ENCODE measurements at regions not wholly inside any gene's neighbourhood (a gene's known extent, or its start where the extent isn't known, plus 50 kb on each side); places are given as distances from the start of the nearest gene placed in this dataset.

GRCh38 chr20:36086767-36087166, 67.8 kb upstream of the EPB41L1 start:
- Mint-ChIP-seq H3K27me3 (peaks cover 23% of the 10 kb centered on the region), H3K4me3 (ENCODE audit: low read depth) (no peak overlapping the region), H3K9me3 (ENCODE audit: low read depth) (peaks cover 3% of the 10 kb centered on the region), H3K4me1 (ENCODE audit: low read depth) (peaks cover 24% of the 10 kb centered on the region), H3K36me3 (ENCODE audit: insufficient read depth) (peaks cover 1% of the 10 kb centered on the region), H3K27ac (peak overlapping the region; percentile 59)
- no peak for TF ChIP-seq CTCF (IDR thresholded peaks at IDR 0.05; ENCODE audit: unreplicated experiment)
- no peak for DNase-seq (ENCODE audit: low spot score, unreplicated experiment)

GRCh38 chr20:36090223-36090622, 64.3 kb upstream of the EPB41L1 start:
- no peaks in the 10 kb centered on the region for H3K36me3 Mint-ChIP-seq (ENCODE audit: insufficient read depth)
- peaks cover 39% of the 10 kb centered on the region for H3K27me3 Mint-ChIP-seq

GRCh38 chr20:36091561-36092397, 62.8 kb upstream of the EPB41L1 start:
- no peaks in the 10 kb centered on the region for H3K36me3 Mint-ChIP-seq (ENCODE audit: insufficient read depth)
- H3K27me3 Mint-ChIP-seq = peaks cover 47% of the 10 kb centered on the region
- no peaks in the 10 kb centered on the region for H3K9me3 Mint-ChIP-seq (ENCODE audit: low read depth)
- H3K27ac Mint-ChIP-seq = peak overlapping the region; percentile 39
- TF ChIP-seq CTCF (IDR thresholded peaks at IDR 0.05; ENCODE audit: unreplicated experiment) = no peak
- H3K4me3 Mint-ChIP-seq (ENCODE audit: low read depth) = peak overlapping the region; percentile 67
- DNase-seq (ENCODE audit: low spot score, unreplicated experiment) = no peak
- H3K4me1 Mint-ChIP-seq (ENCODE audit: low read depth) = peaks cover 15% of the 10 kb centered on the region

More at GRCh38 chr20:36090223-36090622, 64.3 kb upstream of the EPB41L1 start:
- Mint-ChIP-seq H3K27ac (no peak overlapping the region), H3K9me3 (ENCODE audit: low read depth) (no peaks in the 10 kb centered on the region), H3K4me1 (ENCODE audit: low read depth) (peaks cover 18% of the 10 kb centered on the region), H3K4me3 (ENCODE audit: low read depth) (no peak overlapping the region)
- no peak for TF ChIP-seq CTCF (IDR thresholded peaks at IDR 0.05; ENCODE audit: unreplicated experiment)
- DNase-seq (ENCODE audit: low spot score, unreplicated experiment) = no peak

GRCh38 chr20:36092398-36093024, 62.0 kb upstream of the EPB41L1 start:
- no peaks in the 10 kb centered on the region for H3K36me3 Mint-ChIP-seq (ENCODE audit: insufficient read depth)
- H3K27me3 Mint-ChIP-seq = peaks cover 48% of the 10 kb centered on the region
- H3K9me3 Mint-ChIP-seq (ENCODE audit: low read depth) = no peaks in the 10 kb centered on the region
- peak; percentile 32 for DNase-seq (ENCODE audit: low spot score, unreplicated experiment)
- TF ChIP-seq CTCF (IDR thresholded peaks at IDR 0.05; ENCODE audit: unreplicated experiment) = no peak
- peak overlapping the region; percentile 96 for H3K27ac Mint-ChIP-seq
- peaks cover 16% of the 10 kb centered on the region for H3K4me1 Mint-ChIP-seq (ENCODE audit: low read depth)
- peak overlapping the region; percentile 96 for H3K4me3 Mint-ChIP-seq (ENCODE audit: low read depth)

- Mint-ChIP-seq H3K4me1 (ENCODE audit: low read depth) (peaks cover 17% of the 10 kb centered on the region), H3K27me3 (peaks cover 47% of the 10 kb centered on the region), H3K9me3 (ENCODE audit: low read depth) (no peaks in the 10 kb centered on the region), H3K36me3 (ENCODE audit: insufficient read depth) (no peaks in the 10 kb centered on the region), H3K4me3 (ENCODE audit: low read depth) (peak overlapping the region; percentile 96), H3K27ac (peak overlapping the region; percentile 96)
- no peak for TF ChIP-seq CTCF (IDR thresholded peaks at IDR 0.05; ENCODE audit: unreplicated experiment)
- no peak for DNase-seq (ENCODE audit: low spot score, unreplicated experiment)
These were observed 61.3 kb upstream of the EPB41L1 start for GRCh38 chr20:36093025-36093803.
